ENCODE measurements at regions not wholly inside any gene's neighbourhood (a gene's known extent, or its start where the extent isn't known, plus 50 kb on each side); places are given as distances from the start of the nearest gene placed in this dataset.

DNA sequence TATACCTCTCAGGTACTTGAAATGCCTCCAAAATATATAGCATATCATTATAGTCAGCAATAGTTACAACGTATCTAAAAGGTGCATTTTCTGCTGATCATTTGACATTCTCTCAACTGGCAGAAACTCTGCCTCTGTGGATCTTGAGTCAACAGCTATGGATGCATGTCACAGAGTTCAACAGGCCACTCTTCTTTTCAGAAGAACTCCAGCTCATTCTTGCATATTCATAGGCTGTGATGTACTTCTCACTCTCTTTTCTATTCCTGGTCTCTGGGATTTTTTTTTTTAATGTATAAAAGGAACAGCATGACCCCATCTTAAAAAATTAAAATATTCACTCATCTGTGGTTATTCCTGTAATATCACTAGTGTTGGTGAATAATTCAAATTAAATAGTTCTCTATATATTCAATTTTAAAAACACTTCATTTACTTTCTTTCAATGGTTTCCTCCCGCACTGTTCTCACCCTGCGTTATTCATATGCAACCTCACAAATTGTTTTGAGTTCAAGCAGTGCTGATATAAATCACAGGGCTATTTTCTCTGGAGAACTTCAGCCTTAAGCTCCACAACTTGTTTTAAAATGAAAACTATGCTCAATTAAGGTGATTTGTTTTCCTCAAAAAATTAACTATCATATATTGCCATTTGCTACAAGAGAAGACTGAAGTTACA is 1111.2 kb upstream of the ADGRL3 start:
- H3K4me3 ChIP-seq (ENCODE audit: low read length) = no peak overlapping the region
- DNase-seq = no peak
- H3K4me1 ChIP-seq (ENCODE audit: insufficient read depth, low read length) = no peaks in the 10 kb centered on the region
- H3K9me3 Mint-ChIP-seq = peaks cover 6 to 35% (median 8%) of the 10 kb centered on the region in 5 donors
- H3K4me3 Mint-ChIP-seq = no peak overlapping the region
- POLR2A ChIA-PET = no interaction called here
- no peak overlapping the region for H3K27ac ChIP-seq (ENCODE audit: low read depth, low read length)
- CTCF ChIA-PET = no interaction called here
- H3K4me1 Mint-ChIP-seq = no peaks in the 10 kb centered on the region
- H3K36me3 ChIP-seq (ENCODE audit: insufficient read depth, low read length) = no peaks in the 10 kb centered on the region
- no peaks in the 10 kb centered on the region for H3K36me3 Mint-ChIP-seq
- no peak overlapping the region for H3K27ac Mint-ChIP-seq
- no peaks in the 10 kb centered on the region for H3K27me3 Mint-ChIP-seq
- no peaks in the 10 kb centered on the region for H3K27me3 ChIP-seq (ENCODE audit: insufficient read depth, low read length, poor library complexity, severe bottlenecking)
- no peaks in the 10 kb centered on the region for H3K9me3 ChIP-seq (ENCODE audit: low read length)

DNA sequence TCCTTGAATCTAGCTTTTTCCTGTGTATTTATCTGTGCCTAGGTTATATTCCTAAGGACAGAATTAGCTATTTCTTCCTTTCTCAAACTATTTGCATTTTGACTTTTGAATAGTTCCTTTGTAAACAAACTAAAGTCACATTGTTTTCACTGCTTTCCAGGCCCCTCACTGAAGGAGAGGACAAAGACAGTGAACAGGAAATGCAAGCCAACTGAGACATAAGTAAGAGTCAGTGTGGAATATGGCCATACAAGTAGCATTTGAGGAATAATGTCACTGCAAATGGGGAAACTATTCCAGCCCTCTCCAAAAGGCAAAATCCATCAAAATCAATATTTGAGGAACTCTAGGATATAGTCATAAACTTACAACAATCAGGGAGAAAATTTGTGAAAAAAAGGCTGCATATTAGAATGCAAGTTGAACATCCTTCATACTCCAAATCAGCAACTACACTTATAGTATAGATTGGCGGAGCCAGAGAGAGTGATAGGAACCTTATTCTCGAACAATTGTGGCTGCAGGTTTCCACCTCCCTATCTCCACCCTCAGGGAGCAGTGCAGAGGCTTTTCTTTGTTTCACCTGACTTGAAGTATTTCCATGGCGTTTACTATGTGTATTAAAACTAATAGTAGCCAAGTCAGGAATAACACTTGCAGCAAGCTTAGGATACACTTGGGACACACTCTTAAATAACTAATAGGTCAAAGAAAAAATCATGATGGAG is 1110.4 kb upstream of the ADGRL3 start:
- H3K27me3 Mint-ChIP-seq = no peaks in the 10 kb centered on the region
- H3K27ac Mint-ChIP-seq = no peak overlapping the region
- Histone ChIP-seq H3K27me3 (ENCODE audit: insufficient read depth, low read length, poor library complexity, severe bottlenecking) (no peaks in the 10 kb centered on the region), H3K36me3 (ENCODE audit: insufficient read depth, low read length) (no peaks in the 10 kb centered on the region), H3K4me3 (ENCODE audit: low read length) (no peak overlapping the region), H3K9me3 (ENCODE audit: low read length) (no peaks in the 10 kb centered on the region), H3K27ac (ENCODE audit: low read depth, low read length) (no peak overlapping the region), H3K4me1 (ENCODE audit: insufficient read depth, low read length) (no peaks in the 10 kb centered on the region)
- ChIA-PET POLR2A (no interaction called here), CTCF (no interaction called here)
- DNase-seq = no peak
- H3K4me1 Mint-ChIP-seq = no peaks in the 10 kb centered on the region
- H3K9me3 Mint-ChIP-seq = peaks cover 2 to 30% (median 8%) of the 10 kb centered on the region in 5 donors
- H3K36me3 Mint-ChIP-seq = no peaks in the 10 kb centered on the region
- H3K4me3 Mint-ChIP-seq = no peak overlapping the region

DNA sequence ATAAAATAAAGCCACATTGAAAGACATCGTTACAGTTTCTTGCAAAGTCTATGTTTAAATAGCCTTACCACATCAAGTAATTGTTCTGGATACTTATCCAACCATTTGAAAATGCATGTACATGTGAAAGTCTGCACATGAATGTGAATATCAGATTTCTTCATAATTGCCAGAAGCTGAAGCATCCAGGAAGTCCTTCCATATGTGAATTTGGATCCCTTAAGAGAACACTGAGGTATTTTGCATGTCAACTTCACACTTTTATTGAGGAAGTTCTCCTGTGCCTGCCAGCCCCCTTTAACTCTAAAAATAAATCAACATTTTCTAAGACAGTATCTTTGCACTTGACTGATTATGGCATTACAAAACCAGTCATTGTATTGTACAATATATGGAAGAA is 1103.5 kb upstream of the ADGRL3 start:
- Histone ChIP-seq H3K9me3 (ENCODE audit: low read length) (no peaks in the 10 kb centered on the region), H3K4me3 (ENCODE audit: low read length) (no peak overlapping the region), H3K36me3 (ENCODE audit: insufficient read depth, low read length) (no peaks in the 10 kb centered on the region), H3K27ac (ENCODE audit: low read depth, low read length) (no peak overlapping the region), H3K27me3 (ENCODE audit: insufficient read depth, low read length, poor library complexity, severe bottlenecking) (no peaks in the 10 kb centered on the region), H3K4me1 (ENCODE audit: insufficient read depth, low read length) (no peaks in the 10 kb centered on the region)
- Mint-ChIP-seq H3K27ac (no peak overlapping the region), H3K36me3 (no peaks in the 10 kb centered on the region), H3K4me1 (no peaks in the 10 kb centered on the region), H3K27me3 (no peaks in the 10 kb centered on the region), H3K9me3 (peaks cover 2 to 16% (median 4%) of the 10 kb centered on the region in 5 donors), H3K4me3 (no peak overlapping the region)
- ChIA-PET POLR2A (no interaction called here), CTCF (no interaction called here)
- no peak for DNase-seq

DNA sequence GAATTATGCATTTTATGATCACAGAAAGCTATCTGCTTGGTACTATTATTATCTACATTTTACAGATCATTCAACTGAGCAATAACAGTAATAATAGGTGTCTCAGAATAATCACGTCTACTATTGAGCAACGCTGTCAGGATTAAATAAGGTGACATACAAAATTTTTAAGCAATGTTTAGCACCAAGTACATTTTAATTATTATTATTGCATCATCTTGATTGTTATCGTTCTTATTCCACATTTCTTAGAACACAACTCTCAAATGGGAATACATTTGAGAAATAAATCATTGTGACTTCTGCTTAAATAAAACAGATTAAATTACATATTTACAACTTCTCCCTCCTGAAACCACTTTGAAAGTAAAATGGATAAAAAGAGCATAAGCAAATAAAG is 1083.5 kb upstream of the ADGRL3 start:
- POLR2A ChIA-PET = no interaction called here
- H3K27ac Mint-ChIP-seq = no peak overlapping the region
- Histone ChIP-seq H3K27me3 (ENCODE audit: insufficient read depth, low read length, poor library complexity, severe bottlenecking) (no peaks in the 10 kb centered on the region), H3K27ac (ENCODE audit: low read depth, low read length) (no peak overlapping the region), H3K4me3 (ENCODE audit: low read length) (no peak overlapping the region), H3K4me1 (ENCODE audit: insufficient read depth, low read length) (no peaks in the 10 kb centered on the region), H3K9me3 (ENCODE audit: low read length) (no peaks in the 10 kb centered on the region), H3K36me3 (ENCODE audit: insufficient read depth, low read length) (no peaks in the 10 kb centered on the region)
- no peak for DNase-seq
- H3K36me3 Mint-ChIP-seq = no peaks in the 10 kb centered on the region
- H3K27me3 Mint-ChIP-seq = no peaks in the 10 kb centered on the region
- peaks cover 2 to 25% (median 9%) of the 10 kb centered on the region in 5 donors for H3K9me3 Mint-ChIP-seq
- no peak overlapping the region for H3K4me3 Mint-ChIP-seq
- CTCF ChIA-PET = no interaction called here
- no peaks in the 10 kb centered on the region for H3K4me1 Mint-ChIP-seq

DNA sequence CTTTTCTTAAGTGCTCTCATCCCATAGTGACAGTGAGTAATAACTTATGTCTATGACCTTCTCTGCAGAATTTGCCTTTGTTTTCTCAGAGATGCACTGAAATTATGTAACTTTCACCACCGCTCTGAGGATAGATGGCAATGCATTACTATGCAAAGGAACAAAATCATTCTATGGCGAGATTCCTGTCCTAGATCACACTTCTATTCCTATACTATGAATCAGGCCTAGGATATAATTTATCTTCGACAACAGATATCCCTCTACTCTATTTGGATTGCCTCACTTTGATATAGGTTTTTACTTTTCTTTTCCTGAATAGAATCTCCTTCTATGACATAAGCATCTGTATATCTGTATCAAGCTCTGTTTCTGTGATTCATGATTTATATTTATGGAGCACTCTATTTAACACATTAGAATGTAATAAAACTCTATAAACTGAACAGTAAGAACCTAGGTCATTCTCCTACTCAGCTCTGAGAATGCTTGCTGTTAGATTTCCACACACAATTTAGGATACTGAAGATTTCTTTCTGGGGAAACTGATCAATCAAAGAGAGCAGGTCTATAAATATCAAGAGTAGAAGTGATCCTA is 1082.3 kb upstream of the ADGRL3 start:
- Mint-ChIP-seq H3K27ac (no peak overlapping the region), H3K9me3 (peaks cover 0 to 20% (median 9%) of the 10 kb centered on the region in 5 donors), H3K4me1 (no peaks in the 10 kb centered on the region), H3K27me3 (no peaks in the 10 kb centered on the region), H3K36me3 (no peaks in the 10 kb centered on the region), H3K4me3 (no peak overlapping the region)
- H3K4me3 ChIP-seq (ENCODE audit: low read length) = no peak overlapping the region
- no peak for DNase-seq
- no peaks in the 10 kb centered on the region for H3K9me3 ChIP-seq (ENCODE audit: low read length)
- H3K4me1 ChIP-seq (ENCODE audit: insufficient read depth, low read length) = no peaks in the 10 kb centered on the region
- no peaks in the 10 kb centered on the region for H3K36me3 ChIP-seq (ENCODE audit: insufficient read depth, low read length)
- H3K27me3 ChIP-seq (ENCODE audit: insufficient read depth, low read length, poor library complexity, severe bottlenecking) = no peaks in the 10 kb centered on the region
- CTCF ChIA-PET = no interaction called here
- POLR2A ChIA-PET = no interaction called here
- no peak overlapping the region for H3K27ac ChIP-seq (ENCODE audit: low read depth, low read length)

DNA sequence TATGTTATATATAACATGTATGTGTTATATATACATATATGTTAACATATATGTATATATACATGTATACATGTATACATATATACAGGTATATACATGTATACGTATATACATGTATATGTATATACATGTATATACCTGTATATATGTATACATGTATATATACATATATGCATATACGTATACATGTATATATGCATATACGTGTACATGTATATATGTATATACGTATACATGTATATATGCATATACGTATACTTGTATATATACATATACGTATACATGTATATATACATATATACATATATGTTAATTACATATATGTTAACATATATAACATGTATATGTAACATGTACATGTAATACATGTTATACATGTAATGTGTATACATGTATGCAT is 1077.3 kb upstream of the ADGRL3 start:
- no peak overlapping the region for H3K4me3 ChIP-seq (ENCODE audit: low read length)
- DNase-seq = no peak
- no peaks in the 10 kb centered on the region for H3K4me1 Mint-ChIP-seq
- no peak overlapping the region for H3K27ac ChIP-seq (ENCODE audit: low read depth, low read length)
- POLR2A ChIA-PET = no interaction called here
- H3K27me3 ChIP-seq (ENCODE audit: insufficient read depth, low read length, poor library complexity, severe bottlenecking) = no peaks in the 10 kb centered on the region
- CTCF ChIA-PET = no interaction called here
- H3K27me3 Mint-ChIP-seq = no peaks in the 10 kb centered on the region
- H3K27ac Mint-ChIP-seq = no peak overlapping the region
- H3K36me3 ChIP-seq (ENCODE audit: insufficient read depth, low read length) = no peaks in the 10 kb centered on the region
- no peaks in the 10 kb centered on the region for H3K4me1 ChIP-seq (ENCODE audit: insufficient read depth, low read length)
- H3K9me3 ChIP-seq (ENCODE audit: low read length) = no peaks in the 10 kb centered on the region
- no peak overlapping the region for H3K4me3 Mint-ChIP-seq
- H3K36me3 Mint-ChIP-seq = no peaks in the 10 kb centered on the region
- peaks cover 0 to 17% (median 3%) of the 10 kb centered on the region in 5 donors for H3K9me3 Mint-ChIP-seq

DNA sequence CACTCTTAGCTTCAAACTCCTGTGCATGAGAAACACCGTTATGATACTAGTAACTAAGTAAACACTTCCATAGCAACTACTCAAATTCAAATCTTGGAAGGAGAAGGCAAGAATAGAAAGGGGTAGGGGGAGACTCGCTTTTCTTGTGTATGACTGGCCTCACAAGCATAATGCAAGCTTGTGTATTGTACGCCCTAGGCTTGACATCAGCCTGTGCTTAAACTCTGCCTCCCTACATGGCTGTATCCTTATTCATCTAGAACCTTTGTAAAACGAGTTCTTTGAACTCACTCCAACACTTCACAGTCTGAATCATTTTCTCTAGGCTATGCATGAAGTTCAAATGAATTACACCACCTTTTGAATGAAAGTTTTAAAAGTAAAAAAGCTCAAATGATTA is 1071.2 kb upstream of the ADGRL3 start:
- Mint-ChIP-seq H3K4me1 (no peaks in the 10 kb centered on the region), H3K27ac (no peak overlapping the region), H3K36me3 (no peaks in the 10 kb centered on the region), H3K4me3 (no peak overlapping the region), H3K27me3 (no peaks in the 10 kb centered on the region), H3K9me3 (peaks cover 2 to 39% (median 5%) of the 10 kb centered on the region in 5 donors)
- Histone ChIP-seq H3K27me3 (ENCODE audit: insufficient read depth, low read length, poor library complexity, severe bottlenecking) (no peaks in the 10 kb centered on the region), H3K27ac (ENCODE audit: low read depth, low read length) (no peak overlapping the region), H3K4me1 (ENCODE audit: insufficient read depth, low read length) (no peaks in the 10 kb centered on the region), H3K9me3 (ENCODE audit: low read length) (no peaks in the 10 kb centered on the region), H3K4me3 (ENCODE audit: low read length) (no peak overlapping the region), H3K36me3 (ENCODE audit: insufficient read depth, low read length) (no peaks in the 10 kb centered on the region)
- ChIA-PET POLR2A (no interaction called here), CTCF (no interaction called here)
- DNase-seq = no peak

DNA sequence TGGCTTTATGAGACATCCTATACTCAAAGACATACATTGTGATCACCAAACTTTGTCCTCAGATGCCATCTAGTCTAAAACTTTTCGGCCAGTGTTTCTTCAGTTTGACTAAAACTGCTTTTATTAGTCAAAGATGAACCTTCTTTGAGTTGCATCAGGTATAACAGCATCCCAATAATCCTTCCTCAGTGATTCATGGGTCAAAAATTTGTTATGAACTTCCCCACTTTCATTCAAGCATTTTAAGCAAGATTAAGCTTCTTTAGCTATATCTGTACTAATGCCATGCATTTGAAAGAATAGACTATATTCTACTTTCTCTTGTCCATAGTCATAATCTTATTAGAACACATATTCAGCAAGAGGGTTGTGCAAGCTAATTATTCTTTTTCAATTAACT is 1070.4 kb upstream of the ADGRL3 start:
- Histone ChIP-seq H3K4me3 (ENCODE audit: low read length) (no peak overlapping the region), H3K4me1 (ENCODE audit: insufficient read depth, low read length) (no peaks in the 10 kb centered on the region), H3K9me3 (ENCODE audit: low read length) (no peaks in the 10 kb centered on the region), H3K36me3 (ENCODE audit: insufficient read depth, low read length) (no peaks in the 10 kb centered on the region), H3K27ac (ENCODE audit: low read depth, low read length) (no peak overlapping the region), H3K27me3 (ENCODE audit: insufficient read depth, low read length, poor library complexity, severe bottlenecking) (no peaks in the 10 kb centered on the region)
- CTCF ChIA-PET = no interaction called here
- H3K4me1 Mint-ChIP-seq = no peaks in the 10 kb centered on the region
- H3K27me3 Mint-ChIP-seq = no peaks in the 10 kb centered on the region
- H3K36me3 Mint-ChIP-seq = no peaks in the 10 kb centered on the region
- H3K27ac Mint-ChIP-seq = no peak overlapping the region
- H3K9me3 Mint-ChIP-seq = peaks cover 2 to 39% (median 7%) of the 10 kb centered on the region in 5 donors
- DNase-seq = no peak
- POLR2A ChIA-PET = no interaction called here
- H3K4me3 Mint-ChIP-seq = no peak overlapping the region

All from CD8-positive, alpha-beta memory T cell (primary cell).